ENCODE measurements at regions not wholly inside any gene's neighbourhood (a gene's known extent, or its start where the extent isn't known, plus 50 kb on each side); places are given as distances from the start of the nearest gene placed in this dataset.

DNA sequence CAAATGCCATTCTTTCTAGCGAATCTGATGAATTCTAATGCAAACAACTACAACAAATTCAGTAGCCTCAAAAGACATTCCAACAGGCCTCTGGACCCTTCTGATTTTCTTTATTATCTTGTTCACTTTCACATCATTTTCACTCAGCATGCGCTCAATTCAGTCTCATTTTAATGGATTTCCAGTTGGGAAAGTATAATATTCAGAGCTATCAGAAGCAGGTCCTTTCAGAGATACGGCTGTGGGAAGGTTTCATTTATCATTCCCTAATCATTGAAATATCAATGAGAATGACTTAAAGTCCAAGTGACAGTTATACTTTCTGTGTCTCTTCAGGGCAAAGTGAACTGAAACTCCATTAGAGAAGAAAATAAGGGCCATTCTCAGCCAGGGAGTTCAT, 1083.7 kb upstream of the FLRT2 start:
- Histone ChIP-seq H3K36me3 (ENCODE audit: control insufficient read depth in 2 of 2, insufficient read depth in 1 of 2, low read length in 2 of 2) (no peaks in the 10 kb centered on the region), H3K4me1 (ENCODE audit: control insufficient read depth, insufficient read depth, low read length) (peaks cover 10% of the 10 kb centered on the region), H3K27ac (ENCODE audit: extremely low read depth, low read depth, low read length) (no peak overlapping the region), H3K4me3 (ENCODE audit: low read depth, low read length) (no peak overlapping the region), H3K9me3 (ENCODE audit: control insufficient read depth, insufficient read depth, low read depth, low read length) (no peaks in the 10 kb centered on the region)
- TF ChIP-seq OSR2 (tag by site-specific recombination; IDR thresholded peaks at IDR 0.05) (no peak), KLF8 (tag by site-specific recombination; IDR thresholded peaks at IDR 0.05) (no peak), ZNF560 (tag by site-specific recombination; IDR thresholded peaks at IDR 0.05; ENCODE audit: borderline replicate concordance) (no peak), ZNF776 (tag by site-specific recombination; IDR thresholded peaks at IDR 0.05; ENCODE audit: borderline replicate concordance) (no peak), ZNF658 (tag by site-specific recombination; IDR thresholded peaks at IDR 0.05) (no peak), ZNF558 (tag by site-specific recombination; IDR thresholded peaks at IDR 0.05) (no peak), GLI4 (tag by site-specific recombination; IDR thresholded peaks at IDR 0.05) (no peak)
- TF ChIP-seq, protein P1, sequence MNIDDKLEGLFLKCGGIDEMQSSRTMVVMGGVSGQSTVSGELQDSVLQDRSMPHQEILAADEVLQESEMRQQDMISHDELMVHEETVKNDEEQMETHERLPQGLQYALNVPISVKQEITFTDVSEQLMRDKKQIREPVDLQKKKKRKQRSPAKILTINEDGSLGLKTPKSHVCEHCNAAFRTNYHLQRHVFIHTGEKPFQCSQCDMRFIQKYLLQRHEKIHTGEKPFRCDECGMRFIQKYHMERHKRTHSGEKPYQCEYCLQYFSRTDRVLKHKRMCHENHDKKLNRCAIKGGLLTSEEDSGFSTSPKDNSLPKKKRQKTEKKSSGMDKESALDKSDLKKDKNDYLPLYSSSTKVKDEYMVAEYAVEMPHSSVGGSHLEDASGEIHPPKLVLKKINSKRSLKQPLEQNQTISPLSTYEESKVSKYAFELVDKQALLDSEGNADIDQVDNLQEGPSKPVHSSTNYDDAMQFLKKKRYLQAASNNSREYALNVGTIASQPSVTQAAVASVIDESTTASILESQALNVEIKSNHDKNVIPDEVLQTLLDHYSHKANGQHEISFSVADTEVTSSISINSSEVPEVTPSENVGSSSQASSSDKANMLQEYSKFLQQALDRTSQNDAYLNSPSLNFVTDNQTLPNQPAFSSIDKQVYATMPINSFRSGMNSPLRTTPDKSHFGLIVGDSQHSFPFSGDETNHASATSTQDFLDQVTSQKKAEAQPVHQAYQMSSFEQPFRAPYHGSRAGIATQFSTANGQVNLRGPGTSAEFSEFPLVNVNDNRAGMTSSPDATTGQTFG (tag by site-specific recombination; IDR thresholded peaks at IDR 0.05; ENCODE audit: borderline replicate concordance), result no peak
- TF ChIP-seq, protein P2, sequence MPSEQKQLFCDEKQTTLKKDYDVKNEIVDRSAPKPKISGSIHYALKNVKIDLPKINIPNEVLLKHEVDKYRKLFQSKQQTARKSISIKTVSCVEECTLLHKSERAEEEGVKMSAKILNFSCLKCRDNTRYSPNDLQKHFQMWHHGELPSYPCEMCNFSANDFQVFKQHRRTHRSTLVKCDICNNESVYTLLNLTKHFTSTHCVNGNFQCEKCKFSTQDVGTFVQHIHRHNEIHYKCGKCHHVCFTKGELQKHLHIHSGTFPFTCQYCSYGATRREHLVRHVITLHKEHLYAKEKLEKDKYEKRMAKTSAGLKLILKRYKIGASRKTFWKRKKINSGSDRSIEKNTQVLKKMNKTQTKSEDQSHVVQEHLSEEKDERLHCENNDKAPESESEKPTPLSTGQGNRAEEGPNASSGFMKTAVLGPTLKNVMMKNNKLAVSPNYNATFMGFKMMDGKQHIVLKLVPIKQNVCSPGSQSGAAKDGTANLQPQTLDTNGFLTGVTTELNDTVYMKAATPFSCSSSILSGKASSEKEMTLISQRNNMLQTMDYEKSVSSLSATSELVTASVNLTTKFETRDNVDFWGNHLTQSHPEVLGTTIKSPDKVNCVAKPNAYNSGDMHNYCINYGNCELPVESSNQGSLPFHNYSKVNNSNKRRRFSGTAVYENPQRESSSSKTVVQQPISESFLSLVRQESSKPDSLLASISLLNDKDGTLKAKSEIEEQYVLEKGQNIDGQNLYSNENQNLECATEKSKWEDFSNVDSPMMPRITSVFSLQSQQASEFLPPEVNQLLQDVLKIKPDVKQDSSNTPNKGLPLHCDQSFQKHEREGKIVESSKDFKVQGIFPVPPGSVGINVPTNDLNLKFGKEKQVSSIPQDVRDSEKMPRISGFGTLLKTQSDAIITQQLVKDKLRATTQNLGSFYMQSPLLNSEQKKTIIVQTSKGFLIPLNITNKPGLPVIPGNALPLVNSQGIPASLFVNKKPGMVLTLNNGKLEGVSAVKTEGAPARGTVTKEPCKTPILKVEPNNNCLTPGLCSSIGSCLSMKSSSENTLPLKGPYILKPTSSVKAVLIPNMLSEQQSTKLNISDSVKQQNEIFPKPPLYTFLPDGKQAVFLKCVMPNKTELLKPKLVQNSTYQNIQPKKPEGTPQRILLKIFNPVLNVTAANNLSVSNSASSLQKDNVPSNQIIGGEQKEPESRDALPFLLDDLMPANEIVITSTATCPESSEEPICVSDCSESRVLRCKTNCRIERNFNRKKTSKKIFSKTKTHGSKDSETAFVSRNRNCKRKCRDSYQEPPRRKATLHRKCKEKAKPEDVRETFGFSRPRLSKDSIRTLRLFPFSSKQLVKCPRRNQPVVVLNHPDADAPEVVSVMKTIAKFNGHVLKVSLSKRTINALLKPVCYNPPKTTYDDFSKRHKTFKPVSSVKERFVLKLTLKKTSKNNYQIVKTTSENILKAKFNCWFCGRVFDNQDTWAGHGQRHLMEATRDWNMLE (tag by site-specific recombination; conservative IDR thresholded peaks at IDR 0.05; ENCODE audit: low read depth), result no peak
- ChIA-PET POLR2A (no interaction called here), CTCF (no interaction called here)

DNA sequence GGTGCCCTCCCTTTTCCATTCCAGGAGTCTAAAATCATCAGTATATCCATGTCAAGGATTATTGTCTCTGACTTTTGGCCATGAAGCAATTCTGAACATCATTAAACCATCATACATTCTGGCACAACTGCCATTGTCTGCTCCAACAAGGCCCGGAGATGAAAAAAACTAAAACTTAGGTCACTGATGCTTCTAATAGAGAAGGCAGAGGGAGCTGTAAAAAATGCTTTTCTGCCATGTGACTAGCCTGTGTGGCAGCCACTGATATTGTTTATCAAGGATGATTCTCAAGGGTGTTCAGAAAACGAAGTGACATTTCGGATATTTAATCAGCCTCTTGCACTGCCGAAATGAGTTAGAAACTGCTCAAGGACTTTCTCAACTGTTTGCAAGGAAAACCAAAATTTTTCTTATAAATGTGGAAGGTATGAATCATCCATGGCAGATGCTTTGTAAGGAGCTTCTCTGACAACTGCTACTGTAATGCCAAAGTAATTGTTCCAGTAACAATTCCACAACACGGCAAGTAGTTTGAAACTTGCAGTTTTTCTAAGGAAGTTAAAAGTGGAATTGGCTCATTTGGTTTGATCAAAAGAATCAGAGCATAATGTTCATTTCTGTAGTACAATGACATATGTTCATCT, 1076.5 kb upstream of the FLRT2 start:
- H3K9me3 ChIP-seq (ENCODE audit: control insufficient read depth, insufficient read depth, low read depth, low read length), result no peaks in the 10 kb centered on the region
- TF ChIP-seq ZNF239 (tag by site-specific recombination; IDR thresholded peaks at IDR 0.05) (no peak), PRDM1 (tag by site-specific recombination; IDR thresholded peaks at IDR 0.05) (no peak), IKZF3 (tag by site-specific recombination; IDR thresholded peaks at IDR 0.05) (no peak), ZBTB20 (tag by site-specific recombination; IDR thresholded peaks at IDR 0.05) (no peak), ZNF121 (tag by site-specific recombination; IDR thresholded peaks at IDR 0.05) (no peak), ZNF10 (tag by site-specific recombination; IDR thresholded peaks at IDR 0.05) (no peak)
- no peak overlapping the region for H3K4me3 ChIP-seq (ENCODE audit: low read depth, low read length)
- H3K4me1 ChIP-seq (ENCODE audit: control insufficient read depth, insufficient read depth, low read length), result no peaks in the 10 kb centered on the region
- POLR2A ChIA-PET, result no interaction called here
- no peak overlapping the region for H3K27ac ChIP-seq (ENCODE audit: extremely low read depth, low read depth, low read length)
- CTCF ChIA-PET, result no interaction called here
- H3K36me3 ChIP-seq (ENCODE audit: control insufficient read depth in 2 of 2, insufficient read depth in 1 of 2, low read length in 2 of 2), result no peaks in the 10 kb centered on the region

DNA sequence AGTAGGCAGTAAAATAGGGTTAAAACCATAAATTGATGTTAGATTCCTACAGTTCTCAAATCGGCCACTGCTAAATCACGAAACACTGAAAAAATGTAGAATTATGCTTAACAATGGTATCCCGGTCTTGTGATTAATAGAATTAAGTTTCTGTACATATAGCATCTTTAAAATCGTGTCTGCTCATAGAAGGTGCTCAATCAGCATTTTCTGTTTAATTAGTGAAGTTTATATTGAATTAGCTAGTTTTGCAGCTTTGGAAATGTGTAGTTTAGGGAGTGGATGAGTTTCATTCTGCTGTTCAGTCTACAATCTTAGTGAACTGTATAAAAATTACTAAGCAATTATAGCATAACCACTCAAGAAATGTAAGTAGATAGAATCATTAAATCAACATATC, 1075.8 kb upstream of the FLRT2 start:
- no peak overlapping the region for H3K4me3 ChIP-seq (ENCODE audit: low read depth, low read length)
- H3K36me3 ChIP-seq (ENCODE audit: control insufficient read depth in 2 of 2, insufficient read depth in 1 of 2, low read length in 2 of 2), result no peaks in the 10 kb centered on the region
- ChIA-PET CTCF (interaction anchor here (0.7 kb wide), 1 partner anchor 1154 kb away, joined by 3 read pairs; no protein-coding TSS in a partner anchor), POLR2A (no interaction called here)
- no peak overlapping the region for H3K27ac ChIP-seq (ENCODE audit: extremely low read depth, low read depth, low read length)
- no peaks in the 10 kb centered on the region for H3K4me1 ChIP-seq (ENCODE audit: control insufficient read depth, insufficient read depth, low read length)
- no peaks in the 10 kb centered on the region for H3K9me3 ChIP-seq (ENCODE audit: control insufficient read depth, insufficient read depth, low read depth, low read length)
- TF ChIP-seq ZNF211 (tag by site-specific recombination; IDR thresholded peaks at IDR 0.05; ENCODE audit: low read depth), result no peak
- no peak for TF ChIP-seq SETDB1 (IDR thresholded peaks at IDR 0.05; ENCODE audit: insufficient read length, low read length)
- no peak for TF ChIP-seq ZNF114 (tag by site-specific recombination; IDR thresholded peaks at IDR 0.05)
- TF ChIP-seq ZNF404 (tag by site-specific recombination; IDR thresholded peaks at IDR 0.05), result no peak
- TF ChIP-seq, protein P3, sequence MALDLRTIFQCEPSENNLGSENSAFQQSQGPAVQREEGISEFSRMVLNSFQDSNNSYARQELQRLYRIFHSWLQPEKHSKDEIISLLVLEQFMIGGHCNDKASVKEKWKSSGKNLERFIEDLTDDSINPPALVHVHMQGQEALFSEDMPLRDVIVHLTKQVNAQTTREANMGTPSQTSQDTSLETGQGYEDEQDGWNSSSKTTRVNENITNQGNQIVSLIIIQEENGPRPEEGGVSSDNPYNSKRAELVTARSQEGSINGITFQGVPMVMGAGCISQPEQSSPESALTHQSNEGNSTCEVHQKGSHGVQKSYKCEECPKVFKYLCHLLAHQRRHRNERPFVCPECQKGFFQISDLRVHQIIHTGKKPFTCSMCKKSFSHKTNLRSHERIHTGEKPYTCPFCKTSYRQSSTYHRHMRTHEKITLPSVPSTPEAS (tag by site-specific recombination; IDR thresholded peaks at IDR 0.05), result no peak
- no peak for TF ChIP-seq ZNF549 (tag by site-specific recombination; IDR thresholded peaks at IDR 0.05)
- TF ChIP-seq ZNF660 (tag by site-specific recombination; IDR thresholded peaks at IDR 0.05), result no peak
- no peak for TF ChIP-seq PRDM1 (tag by site-specific recombination; IDR thresholded peaks at IDR 0.05)
- TF ChIP-seq ZNF529 (tag by site-specific recombination; IDR thresholded peaks at IDR 0.05; ENCODE audit: insufficient replicate concordance), result no peak
- TF ChIP-seq ZNF157 (tag by site-specific recombination; IDR thresholded peaks at IDR 0.05), result no peak
- TF ChIP-seq OVOL3 (tag by site-specific recombination; IDR thresholded peaks at IDR 0.05), result no peak
